Fibroblast of pulmonary artery (primary cell): ENCODE measurements at regions not wholly inside any gene's neighbourhood (a gene's known extent, or its start where the extent isn't known, plus 50 kb on each side); places are given as distances from the start of the nearest gene placed in this dataset.

ENCODE experiments used
- DNase-seq: peaks from one replicate; pipeline ENCODE4 v3.0.0-alpha.2; 2010; ENCODE audit warnings: low read depth
- H3K4me3 ChIP-seq: replicated peaks from 2 replicates; pipeline ENCODE4 v1.5.1; 2011; ENCODE audit warnings: low read depth, mild to moderate bottlenecking, control low read depth, low read length, moderate library complexity
- TF ChIP-seq, protein P1 (sequence below): IDR thresholded peaks from 2 replicates; pipeline ENCODE4 v1.5.1; 2011; ENCODE audit warnings: mild to moderate bottlenecking, control low read depth, low read length, inconsistent platforms; ENCODE audit errors: missing control alignments

DNA sequence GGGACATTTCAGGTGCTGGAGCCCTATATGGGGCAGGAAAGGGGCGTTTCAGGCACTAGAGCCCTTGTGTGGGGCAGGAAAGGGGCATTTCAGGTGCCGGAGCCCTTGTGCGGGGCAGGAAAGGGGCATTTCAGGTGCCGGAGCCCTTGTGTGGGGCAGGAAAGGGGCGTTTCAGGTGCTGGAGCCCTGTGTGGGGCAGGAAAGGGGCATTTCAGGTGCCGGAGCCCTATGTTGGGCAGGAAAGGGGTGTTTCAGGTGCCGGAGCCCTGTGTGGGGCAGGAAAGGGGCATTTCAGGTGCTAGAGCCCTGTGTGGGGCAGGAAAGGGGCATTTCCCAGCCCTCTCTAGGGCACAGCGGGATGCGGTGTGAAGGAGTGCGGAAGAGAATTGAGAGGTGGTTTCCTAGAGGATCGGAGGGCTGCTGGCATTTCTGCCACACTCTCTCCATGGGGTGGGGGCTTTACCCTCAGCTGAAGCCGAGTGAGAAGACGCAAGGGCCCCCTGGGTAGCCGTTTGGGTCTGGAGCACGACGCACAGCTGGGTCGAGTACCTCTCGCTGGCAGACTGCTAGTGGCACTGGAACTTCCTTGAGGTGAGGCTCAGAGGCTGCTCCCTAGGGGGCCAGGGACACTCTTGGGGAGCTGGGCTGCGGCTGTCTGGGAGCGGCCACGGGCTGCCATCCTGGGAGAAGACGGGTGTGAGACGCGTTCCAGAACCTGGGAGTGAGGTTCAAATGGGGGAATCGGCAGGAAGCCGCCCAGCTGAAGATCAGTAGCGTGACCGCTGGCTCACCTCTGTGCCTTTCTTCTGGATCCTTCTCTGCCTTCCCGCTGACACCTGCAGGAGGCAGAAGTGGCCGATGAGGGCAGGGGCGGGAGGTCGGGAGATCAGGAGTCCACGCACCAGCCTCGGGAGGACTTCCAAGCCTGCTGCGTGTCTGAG lies 122.6 kb upstream of the IRX4 start:
- TF ChIP-seq, protein P1, sequence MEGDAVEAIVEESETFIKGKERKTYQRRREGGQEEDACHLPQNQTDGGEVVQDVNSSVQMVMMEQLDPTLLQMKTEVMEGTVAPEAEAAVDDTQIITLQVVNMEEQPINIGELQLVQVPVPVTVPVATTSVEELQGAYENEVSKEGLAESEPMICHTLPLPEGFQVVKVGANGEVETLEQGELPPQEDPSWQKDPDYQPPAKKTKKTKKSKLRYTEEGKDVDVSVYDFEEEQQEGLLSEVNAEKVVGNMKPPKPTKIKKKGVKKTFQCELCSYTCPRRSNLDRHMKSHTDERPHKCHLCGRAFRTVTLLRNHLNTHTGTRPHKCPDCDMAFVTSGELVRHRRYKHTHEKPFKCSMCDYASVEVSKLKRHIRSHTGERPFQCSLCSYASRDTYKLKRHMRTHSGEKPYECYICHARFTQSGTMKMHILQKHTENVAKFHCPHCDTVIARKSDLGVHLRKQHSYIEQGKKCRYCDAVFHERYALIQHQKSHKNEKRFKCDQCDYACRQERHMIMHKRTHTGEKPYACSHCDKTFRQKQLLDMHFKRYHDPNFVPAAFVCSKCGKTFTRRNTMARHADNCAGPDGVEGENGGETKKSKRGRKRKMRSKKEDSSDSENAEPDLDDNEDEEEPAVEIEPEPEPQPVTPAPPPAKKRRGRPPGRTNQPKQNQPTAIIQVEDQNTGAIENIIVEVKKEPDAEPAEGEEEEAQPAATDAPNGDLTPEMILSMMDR: no peak
- DNase-seq: no peak
- no peak overlapping the region for H3K4me3 ChIP-seq

DNA sequence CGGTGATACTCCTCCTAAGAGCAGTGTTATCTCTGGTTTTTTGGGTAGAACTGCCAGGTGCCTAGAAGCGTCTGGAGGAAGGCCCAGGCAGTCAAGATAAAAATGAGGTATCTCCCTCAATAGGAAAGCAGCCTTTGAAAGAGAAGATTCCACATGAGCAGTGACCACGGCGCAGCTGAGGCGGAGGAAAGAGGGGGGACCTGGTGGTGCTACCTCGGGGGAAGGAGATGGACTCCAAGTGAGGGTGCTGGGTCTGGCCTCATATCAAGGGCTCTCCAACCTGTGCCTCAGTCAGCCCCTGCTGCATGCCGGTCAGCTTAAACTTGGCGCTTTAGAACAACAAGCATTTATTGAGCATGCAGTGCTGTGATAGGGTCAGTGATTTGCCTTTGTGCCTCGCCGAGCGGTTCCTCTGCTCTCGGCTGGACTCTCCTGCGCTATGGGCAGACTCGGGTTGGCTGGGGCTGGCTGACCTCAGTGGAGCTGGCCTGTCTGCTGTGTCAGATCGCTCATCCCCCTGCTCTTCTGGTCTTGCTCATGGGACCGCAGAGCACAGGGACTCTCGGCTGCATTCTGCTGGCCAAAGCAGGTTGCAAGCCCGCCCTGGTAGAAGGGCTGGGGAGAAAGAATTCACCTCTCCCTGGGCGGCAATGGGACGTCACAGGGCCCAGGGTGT lies 121.1 kb upstream of the IRX4 start:
- H3K4me3 ChIP-seq: no peak overlapping the region
- TF ChIP-seq, protein P1: no peak
- DNase-seq: no peak

DNA sequence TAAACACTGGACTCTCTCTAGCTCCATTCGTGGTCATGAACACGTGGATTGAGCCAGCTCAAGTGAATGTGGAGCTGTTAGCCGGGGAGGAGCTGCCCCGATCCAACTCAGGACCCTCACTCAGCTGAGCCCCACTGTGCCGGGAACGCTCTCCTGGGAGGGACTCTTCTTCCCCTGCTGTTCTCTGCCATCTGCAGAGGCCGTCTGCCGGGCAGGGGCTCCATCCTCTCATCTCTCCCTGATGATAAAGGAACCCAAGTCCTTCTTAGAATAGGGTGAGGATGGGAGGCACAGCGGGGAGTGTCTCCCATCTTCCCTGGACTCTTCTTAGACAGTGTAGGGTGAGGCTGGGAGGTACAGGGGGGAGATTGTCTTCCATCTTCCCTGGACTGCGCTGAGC lies 120.5 kb upstream of the IRX4 start:
- DNase-seq: no peak
- no peak overlapping the region for H3K4me3 ChIP-seq
- TF ChIP-seq, protein P1: no peak

DNA sequence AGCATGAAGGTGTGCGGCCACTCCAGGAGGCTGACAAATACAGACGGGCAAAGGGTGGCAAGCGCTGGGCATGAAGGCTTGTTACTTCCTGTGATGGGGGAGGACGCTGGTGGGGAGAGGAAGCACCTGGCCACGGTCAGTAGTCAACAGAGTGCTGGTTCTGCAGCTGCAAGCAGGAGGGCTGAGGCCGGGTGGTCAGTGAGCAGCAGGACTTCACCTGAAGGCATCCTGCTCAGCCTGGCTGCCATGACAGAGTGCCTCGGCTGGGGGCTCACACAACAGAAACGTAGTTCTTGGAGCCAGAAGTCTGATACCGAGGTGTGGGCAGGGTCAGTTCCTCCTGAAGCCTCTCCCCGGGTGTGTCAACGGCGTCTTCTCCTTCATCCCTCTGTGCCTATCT lies 118.6 kb upstream of the IRX4 start:
- TF ChIP-seq, protein P1: no peak
- no peak overlapping the region for H3K4me3 ChIP-seq
- DNase-seq: no peak

DNA sequence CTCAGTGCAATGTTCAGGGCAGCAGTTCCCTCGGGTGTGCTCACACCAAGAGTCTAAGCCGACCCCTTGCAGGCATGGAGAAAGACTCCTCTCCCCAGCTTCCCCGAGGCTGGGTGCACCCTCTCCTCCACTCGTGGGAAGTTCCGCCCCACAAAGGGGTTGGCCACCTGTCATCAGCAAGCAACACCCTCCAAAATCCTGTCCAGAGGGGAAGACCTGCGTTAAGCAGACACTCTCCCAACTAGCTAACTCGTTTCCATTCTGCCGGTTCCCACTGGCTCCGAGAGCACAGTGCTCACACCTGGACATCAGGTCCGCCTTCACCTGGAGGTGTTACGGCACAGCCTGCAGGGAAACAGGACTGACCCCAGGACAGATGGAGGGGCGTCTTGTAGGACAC lies 117.9 kb upstream of the IRX4 start:
- no peak for DNase-seq
- TF ChIP-seq, protein P1: no peak
- H3K4me3 ChIP-seq: no peak overlapping the region

DNA sequence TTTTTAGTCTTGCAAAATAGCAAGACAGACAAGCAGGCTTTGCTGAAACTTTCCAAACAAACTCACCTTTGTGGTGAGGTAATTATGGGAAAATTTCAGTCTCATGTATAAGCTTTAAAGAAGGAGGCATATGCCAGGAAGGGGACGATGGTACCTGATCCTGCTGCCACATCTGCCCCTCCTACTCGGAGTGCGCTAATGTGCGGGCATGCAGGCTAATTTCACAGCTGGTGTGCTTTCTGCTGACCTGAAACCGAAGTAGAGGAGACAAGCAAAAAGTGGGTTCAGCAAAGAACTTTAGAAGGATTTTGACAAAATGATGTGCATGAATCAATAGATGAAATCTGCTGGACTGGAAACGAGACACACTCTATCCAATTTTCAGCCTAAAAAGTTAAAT lies 117.1 kb upstream of the IRX4 start:
- no peak for DNase-seq
- no peak overlapping the region for H3K4me3 ChIP-seq
- TF ChIP-seq, protein P1: no peak
